PC-3 (cell line): ENCODE measurements at regions not wholly inside any gene's neighbourhood (a gene's known extent, or its start where the extent isn't known, plus 50 kb on each side); places are given as distances from the start of the nearest gene placed in this dataset.

Source experiments
- EZH2 ChIP-seq: fragments of 300-600 bp; sonication (generic); IDR thresholded peaks from one replicate; pipeline ENCODE4 v1.6.1; 2017; ENCODE audit warnings: antibody characterized with exemption, mild to moderate bottlenecking, low read length; ENCODE audit not compliant: unreplicated experiment
- EZH2phosphoT487 ChIP-seq: fragments of 300-600 bp; sonication (generic); IDR thresholded peaks from 2 replicates; pipeline ENCODE4 v1.6.1; 2018; ENCODE audit warnings: mild to moderate bottlenecking, antibody characterized with exemption, low read length, borderline replicate concordance
- TF ChIP-seq, protein P1 (sequence below): fragments of 300-600 bp; sonication (generic); conservative IDR thresholded peaks from 2 replicates; pipeline ENCODE4 v1.5.1; 2017; ENCODE audit warnings: antibody characterized with exemption, low read depth, mild to moderate bottlenecking, low read length

GRCh38 chr1:106249810-106250209 lies 806.7 kb upstream of the PRMT6 start:
- TF ChIP-seq, protein P1, sequence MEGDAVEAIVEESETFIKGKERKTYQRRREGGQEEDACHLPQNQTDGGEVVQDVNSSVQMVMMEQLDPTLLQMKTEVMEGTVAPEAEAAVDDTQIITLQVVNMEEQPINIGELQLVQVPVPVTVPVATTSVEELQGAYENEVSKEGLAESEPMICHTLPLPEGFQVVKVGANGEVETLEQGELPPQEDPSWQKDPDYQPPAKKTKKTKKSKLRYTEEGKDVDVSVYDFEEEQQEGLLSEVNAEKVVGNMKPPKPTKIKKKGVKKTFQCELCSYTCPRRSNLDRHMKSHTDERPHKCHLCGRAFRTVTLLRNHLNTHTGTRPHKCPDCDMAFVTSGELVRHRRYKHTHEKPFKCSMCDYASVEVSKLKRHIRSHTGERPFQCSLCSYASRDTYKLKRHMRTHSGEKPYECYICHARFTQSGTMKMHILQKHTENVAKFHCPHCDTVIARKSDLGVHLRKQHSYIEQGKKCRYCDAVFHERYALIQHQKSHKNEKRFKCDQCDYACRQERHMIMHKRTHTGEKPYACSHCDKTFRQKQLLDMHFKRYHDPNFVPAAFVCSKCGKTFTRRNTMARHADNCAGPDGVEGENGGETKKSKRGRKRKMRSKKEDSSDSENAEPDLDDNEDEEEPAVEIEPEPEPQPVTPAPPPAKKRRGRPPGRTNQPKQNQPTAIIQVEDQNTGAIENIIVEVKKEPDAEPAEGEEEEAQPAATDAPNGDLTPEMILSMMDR: no peak
- no peak for TF ChIP-seq EZH2phosphoT487
- TF ChIP-seq EZH2: no peak
